ENCODE measurements at regions not wholly inside any gene's neighbourhood (a gene's known extent, or its start where the extent isn't known, plus 50 kb on each side); places are given as distances from the start of the nearest gene placed in this dataset.
"Not testable (repeated sequence)": the region's sequence is repeated elsewhere in the genome, so short reads cannot be mapped to it uniquely, and the experiment has no call there.

DNA sequence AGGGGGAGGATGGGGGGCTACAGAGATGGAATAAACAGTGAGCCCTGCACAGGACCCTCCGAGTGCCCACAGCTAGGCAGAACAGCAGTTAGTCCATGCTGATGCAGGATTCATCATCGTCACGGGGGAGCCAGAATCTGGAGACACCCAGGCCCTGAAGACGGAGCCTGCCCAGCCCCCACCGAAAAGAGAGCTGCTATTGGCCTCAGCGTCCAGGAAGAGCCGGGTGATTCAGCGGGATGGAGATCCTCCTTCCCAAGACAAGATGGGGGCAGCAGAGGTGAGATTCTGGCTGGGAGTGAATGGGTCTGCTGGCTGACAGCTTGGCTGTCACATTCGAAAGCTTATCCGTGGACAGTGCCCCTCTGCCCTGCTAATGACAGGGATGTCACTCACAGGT is 133.6 kb upstream of the CRHR1 start:
- no peak for DNase-seq

DNA sequence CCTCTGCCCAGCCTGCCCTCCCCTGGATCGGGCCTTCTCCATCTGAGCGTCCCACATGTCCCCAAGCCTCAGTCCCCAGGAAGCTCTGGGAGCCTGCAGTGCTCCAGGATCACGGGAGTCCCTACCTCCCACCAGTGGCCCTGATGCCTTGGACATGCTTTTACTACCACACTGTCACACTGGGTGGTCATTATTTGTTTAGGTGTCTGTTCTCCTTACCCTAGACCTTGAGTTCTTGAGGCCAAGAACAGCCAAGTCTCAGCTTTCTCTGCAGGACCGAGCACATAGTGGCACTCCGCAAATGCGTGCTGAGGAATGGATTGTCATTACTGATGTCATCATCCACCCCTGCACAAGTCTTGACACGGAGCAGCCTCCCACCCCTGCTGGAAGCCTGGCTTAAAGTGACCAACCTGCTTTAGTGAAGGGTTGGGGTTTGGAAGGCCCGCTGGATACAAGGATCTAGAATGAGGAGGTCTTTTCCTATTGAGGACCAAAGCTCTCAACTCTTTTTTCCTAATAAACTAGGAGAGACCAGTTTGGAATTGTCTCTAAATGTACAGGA is 132.9 kb upstream of the CRHR1 start:
- no peak for DNase-seq

DNA sequence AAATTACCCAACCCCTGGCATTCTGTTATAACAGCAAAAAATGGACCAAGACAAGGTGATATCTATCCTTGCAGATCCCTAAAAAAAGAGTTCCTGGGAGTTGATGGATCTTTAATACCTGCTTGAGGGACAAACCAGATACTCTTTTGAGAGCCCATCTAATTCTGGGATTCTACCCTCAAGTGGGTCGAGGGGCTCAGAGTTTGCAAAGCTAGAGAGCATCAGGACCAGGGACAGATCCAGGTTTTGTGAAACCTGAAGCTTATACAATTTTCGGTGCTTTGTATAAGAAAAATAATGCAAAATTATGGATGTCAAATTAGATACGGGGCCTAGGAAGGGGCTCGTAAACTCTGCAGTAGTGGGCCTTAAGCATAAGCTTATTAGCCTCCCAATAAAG is 130.5 kb upstream of the CRHR1 start:
- no peak for DNase-seq

DNA sequence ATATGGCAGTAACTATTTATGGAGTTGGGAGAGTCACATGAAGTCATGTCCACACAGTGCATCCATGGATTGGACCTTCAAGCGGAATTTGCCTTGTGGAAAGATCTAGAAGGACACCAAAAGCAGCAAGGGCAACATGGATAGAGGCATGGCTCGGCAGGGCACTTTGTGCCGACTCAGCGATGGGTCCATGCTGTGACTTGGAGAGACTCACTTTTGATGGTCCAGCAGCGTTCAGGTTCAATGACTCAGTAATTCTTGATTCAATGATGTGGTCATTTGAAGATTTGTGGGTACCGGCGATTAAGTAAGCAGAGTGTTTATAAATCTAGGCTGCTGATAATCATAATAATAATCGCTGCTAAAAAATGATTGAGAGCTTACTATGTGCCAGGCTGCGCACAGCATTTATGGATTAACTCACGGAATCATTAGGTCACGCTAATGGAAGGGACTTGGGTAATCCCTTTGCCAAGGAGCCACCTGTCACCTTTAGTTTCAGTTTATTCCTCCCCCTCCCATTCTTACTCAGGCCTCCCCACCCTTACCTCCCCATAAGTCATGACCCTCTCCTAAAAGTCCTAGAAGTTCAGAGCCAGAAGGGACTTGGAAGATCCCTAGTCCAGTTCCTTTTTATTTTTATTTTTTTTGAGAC is 127.5 kb upstream of the CRHR1 start:
- DNase-seq: no peak

DNA sequence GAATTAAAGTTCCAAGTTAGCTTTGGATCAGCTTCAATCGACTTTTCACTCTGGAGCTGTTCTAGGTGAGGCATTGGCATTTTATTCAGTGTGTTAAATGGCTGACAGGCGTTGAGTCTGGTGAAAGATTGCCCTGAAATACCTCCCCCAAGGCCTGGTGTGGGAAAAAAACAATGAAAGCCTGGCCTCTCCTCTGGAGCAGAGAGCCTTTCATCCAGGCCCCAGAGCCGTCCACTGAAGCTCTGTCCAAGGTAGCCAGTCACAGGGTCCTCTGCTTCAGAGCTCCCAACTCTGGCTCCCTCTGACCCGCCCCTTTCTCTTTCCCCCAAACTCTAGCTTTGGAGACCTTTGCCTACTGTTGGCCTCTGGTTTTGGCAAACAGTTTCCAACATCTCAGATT is 123.6 kb upstream of the CRHR1 start:
- DNase-seq: no peak

DNA sequence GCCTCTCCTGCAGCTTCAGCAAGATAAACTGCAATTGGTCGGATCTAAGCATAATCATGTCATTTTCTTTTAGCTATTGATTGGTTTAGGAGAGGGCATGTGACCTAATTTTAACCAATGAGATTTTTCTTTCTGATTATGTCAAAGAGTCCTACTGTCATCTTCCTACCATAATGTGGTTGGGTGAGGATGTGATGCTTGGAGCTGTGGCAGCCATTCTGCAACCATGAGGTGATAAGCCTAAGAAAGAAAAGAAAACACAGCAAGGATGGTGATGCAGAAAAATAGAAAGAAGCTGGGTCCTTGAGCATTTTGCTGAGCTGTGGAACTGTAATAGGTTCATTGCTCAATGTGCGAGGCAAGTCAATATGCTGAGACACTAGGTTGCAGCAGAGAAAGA is 121.7 kb upstream of the CRHR1 start:
- DNase-seq: no peak

DNA sequence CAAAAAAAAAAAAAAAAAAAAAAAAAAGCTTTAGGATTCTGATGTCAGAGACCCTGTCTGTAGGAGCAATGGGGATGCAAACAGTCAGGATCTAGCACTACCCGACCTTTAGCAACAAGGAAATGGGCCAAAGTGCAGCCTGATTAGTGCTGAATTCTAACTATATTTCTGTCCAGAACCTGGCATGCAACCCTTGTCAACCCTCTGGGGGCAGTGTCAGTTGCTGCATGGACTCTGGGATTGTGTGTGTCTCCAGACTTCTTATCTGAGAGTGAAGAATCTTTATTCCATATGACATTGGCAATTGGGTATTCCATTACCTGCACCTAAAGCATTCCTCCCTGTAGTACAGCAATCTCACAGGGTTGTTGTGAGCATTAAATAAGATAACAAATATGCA is 120.3 kb upstream of the CRHR1 start:
- no peak for DNase-seq

DNA sequence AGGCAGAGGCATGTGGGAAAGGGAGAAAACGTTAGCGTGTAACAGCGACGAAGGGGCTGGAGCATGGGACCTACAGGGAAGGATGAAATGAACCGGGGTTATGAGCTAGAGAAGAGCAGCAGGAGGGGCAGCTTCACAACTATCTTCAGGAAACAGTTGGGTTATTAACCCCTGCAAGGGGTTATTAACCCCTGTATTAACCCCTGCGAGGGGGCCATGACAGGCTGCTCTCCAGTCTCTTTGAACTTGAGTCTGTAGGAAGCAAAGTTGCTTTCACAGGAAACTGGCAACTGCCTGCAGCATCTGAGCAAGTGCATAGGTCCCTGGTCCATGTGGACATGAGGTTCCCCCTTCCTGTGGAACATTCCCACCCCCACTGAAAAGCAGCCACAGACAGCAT is 119.2 kb upstream of the CRHR1 start:
- DNase-seq: no peak

DNA sequence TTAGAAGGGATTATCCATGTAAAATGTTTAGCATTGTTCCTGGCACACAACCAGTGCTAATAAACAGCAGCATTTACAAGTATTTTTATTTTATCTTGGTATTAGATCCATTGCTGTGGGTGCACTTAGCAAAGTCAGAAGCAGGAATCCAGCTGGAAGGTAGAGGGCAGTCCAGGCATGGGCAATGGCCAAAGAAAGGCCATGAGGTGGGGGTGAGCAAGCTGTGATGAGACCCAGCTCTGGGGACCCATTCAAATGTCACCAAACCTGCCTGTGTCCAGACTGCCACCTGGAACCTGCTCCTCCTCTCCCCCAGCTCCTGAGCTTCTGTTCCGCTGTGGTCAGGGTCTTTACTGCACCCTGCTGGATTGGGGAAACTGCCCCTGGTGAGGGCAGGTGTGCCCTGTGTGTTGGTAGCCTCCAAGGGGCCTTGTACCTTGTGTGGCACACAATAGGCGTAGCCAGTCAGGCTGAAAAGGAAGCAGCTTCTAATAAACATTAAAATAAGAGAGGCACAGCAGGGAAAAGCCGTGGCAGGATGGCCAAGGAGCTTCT is 118.0 kb upstream of the CRHR1 start:
- no peak for DNase-seq

DNA sequence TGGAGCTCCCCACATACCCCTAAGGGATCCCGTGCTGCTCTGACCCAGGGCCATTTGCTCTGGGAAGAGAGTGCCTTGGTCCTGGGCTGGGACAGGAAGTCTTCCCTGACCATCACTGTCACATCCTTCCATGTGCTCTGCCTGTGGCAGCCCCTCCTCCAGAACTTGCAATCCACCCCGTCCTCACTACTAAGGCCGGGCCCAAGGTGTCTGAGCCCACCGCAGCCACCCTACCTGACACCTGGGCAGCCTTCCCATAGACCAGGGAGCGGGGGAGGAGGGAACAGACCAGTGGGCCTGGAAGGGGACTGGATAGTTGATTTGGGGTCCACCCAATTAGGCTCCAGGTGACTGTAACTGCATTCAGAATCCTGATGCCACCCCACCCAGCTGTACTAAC is 117.5 kb upstream of the CRHR1 start:
- no peak for DNase-seq

DNA sequence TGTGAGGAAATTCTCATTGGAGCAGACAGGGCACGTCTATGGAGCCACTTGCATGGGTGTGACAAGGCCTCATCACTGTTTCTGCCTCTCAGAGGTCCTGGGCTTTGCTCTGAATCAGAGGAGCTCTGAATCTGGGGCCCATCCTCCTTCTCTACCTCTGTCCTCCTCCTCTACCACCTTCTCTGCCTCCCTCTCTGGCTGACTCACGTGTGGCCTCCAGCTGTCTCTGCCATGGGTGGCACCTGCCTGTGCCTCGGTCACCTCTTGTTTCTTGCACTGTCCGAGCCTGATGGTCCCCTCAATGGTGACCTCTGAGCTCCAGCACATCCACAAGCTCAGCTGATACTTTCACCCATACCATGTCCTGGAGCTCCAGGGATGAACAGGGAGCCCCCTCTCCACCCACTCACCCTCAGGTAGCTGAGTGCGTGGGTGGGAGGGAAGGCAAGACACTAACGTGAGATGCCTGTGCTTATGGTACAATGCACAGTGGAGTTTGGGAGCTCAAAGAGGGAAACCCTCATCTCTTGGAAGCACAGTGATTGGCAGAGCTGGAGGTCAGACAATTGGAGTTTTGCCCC is 116.4 kb upstream of the CRHR1 start:
- DNase-seq: no peak

DNA sequence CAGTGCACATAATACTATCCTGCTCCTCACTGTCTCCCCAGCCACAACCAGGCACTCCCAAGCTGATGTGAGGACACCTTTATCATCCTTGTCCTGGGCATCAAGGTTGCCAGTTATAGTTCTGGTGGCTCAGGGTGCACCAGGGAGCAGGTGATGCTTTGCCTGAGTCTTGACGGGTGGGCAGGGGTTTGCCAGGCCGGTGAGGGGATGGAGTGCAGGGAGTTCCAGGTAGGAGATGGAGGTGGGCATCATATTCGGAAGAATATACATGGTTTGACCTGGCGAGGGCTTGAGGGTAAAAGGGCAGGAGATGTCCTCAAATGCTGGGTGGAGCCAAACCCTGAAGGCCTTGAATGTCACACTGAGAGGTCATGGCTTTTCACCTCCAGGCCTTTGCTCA is 115.8 kb upstream of the CRHR1 start:
- DNase-seq: no peak

DNA sequence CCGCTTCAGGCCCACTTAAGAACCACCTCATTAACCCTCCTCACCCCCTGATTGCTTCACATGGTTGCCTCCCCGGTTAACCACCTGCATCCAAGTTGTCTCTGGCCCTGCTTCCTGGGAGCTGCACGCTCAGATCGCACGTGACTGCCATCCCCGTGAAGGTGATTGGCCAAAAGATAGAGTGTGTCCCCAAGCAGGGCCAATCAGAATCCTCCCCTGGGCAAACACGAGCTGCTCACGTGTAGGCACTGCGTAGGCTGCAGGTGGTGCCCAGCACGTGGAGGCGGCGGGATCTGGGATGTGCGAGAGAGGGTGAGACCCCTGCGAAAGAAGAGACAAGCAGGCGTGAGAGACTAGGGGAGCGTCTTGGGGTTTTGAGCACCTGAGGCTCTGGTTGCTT is 111.8 kb upstream of the CRHR1 start:
- DNase-seq: no peak

DNA sequence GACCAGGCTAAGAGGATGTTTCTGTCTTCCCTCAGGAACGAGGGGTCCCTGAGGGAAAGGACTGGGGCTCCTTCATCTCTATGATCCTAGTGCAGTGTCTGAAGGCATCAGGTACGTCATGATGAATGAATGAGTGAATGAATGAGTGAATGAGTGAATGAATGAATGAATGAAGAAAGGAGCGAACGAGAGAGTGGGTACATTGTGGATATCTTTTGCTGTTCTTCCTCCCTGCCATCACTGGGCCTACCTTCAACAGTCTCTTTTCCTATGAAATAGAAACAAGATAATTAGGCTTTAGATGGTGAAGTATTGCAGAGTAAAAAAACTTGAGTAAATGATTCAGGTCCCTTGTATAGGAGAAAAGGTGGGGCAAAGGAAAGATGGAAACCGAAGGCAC is 111.3 kb upstream of the CRHR1 start:
- no peak for DNase-seq

DNA sequence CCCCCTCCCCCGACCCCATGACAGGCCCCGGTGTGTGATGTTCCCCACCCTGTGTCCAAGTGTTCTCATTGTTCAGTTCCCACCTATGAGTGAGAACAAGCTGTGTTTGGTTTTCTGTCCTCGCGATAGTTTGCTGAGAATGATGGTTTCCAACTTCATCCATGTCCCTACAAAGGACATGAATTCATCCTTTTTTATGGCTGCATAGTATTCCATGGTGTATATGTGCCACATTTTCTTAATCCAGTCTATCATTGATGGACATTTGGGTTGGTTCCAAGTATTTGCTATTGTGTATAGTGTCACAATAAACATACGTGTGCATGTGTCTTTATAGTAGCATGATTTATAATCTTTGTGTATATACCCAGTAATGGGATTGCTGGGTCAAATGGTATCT is 110.4 kb upstream of the CRHR1 start:
- DNase-seq: not testable (repeated sequence)

DNA sequence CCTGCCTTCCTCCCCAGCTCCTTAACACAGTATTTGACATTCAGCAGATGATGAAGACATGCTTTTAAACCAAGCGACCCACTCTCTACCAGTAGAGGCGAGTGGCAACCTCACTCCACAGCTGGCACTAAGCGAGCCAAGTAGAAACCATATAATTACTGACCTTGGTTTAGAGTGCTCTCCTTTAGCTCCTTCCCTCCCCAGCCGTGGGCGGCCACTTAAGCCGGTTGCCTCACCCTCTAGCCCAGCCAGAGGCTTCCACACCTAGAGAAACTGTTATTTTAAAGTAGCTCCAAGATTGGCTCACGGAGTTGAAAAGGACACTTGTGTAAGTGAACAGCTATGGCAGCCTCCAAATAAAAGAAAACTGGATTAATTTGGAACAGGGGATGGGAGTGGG is 109.1 kb upstream of the CRHR1 start:
- no peak for DNase-seq

DNA sequence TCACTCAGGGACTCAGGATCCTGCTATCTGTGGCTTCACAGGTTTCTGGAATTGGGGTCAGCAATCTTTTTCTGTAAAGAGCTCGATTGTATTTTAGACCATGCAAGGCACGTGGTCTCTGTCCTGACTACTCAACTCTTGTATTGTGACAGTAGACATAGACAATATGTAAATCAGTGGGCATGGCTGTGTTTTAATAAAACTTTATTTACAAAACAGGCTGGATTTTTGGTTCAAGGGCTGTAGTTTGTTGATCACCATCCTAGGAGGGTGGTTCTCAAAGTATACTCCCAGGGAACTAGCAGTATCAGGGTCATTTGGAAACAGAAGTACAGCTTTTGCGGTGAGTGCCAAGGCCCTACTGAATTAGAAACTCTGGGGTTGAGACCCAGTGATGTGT is 108.2 kb upstream of the CRHR1 start:
- DNase-seq: no peak

DNA sequence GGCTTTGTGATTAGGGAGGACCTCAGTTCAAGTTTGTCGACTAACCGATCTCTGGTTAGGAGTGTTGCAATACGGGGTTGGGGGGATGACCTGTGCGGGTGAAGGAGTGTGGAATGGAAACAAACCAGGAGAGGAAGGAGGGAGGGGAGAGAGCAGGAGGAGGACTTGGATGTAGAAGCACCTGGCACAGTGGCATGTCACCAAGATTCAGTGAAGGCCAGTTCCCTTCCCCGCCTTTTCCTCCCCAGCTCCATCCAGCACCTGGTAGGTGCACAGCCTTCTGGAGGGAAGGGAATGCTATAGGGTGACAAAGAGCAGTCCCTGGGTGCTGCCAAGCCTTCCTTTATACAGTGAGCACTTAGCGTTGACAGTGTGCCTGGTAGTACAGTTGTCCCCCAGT is 107.4 kb upstream of the CRHR1 start:
- no peak for DNase-seq

DNA sequence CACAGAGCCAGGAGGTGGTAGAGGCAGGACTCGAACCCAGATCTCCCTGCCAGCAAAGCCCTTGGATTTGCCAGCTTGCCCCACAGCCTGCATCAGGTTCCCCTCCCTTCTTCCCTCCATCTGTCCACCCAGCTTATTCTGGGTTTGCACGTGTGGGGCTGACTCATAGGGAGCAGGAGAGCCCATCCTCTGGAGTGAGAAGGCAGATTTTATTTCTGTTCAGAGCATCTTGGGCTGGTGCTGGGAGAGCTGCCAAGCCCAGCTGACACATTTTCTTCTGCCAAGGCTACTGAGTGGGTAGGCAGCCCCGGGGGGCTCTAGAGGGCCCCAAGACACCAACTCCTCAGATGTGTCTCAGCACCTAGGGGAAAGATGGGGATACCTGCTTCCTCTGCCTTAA is 106.3 kb upstream of the CRHR1 start:
- no peak for DNase-seq

DNA sequence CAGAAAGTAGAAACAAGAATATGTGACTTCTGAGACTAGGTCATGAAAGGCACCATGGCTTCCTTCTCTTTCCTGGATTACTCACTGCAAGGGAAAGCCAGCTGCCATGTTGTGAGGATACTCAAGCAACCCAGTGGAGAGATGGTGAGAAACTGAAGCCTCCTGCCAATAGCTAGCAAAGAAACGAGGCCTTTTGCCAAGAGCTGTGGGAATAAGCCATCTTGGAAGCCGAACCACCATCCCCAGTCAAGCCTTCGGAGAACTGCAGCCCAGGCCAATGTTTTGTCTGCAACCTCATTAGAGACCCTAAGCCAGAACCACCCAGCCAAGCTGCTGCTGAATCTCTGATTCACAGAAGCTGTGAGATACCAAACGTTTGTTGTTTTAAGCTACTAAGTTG is 104.7 kb upstream of the CRHR1 start:
- DNase-seq: no peak

DNA sequence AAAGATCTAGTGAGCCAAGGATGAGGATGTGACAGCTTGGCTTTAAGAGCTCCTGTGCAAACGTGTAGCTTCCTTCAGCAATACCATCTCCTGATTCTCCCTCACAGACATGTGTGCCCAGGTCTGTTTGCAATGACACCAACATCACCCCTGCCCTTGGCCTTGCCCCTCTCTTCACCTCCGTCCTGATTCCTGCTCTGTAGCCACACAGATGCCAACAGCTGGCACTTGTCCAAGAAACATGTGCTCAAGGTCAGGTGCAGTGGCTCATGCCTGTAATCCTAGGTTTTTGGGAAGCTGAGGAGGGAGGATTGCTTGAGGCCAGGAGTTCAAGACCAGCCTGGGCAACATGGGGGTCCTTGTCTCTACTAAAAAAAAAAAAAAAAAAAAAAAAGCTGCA is 103.8 kb upstream of the CRHR1 start:
- no peak for DNase-seq

DNA sequence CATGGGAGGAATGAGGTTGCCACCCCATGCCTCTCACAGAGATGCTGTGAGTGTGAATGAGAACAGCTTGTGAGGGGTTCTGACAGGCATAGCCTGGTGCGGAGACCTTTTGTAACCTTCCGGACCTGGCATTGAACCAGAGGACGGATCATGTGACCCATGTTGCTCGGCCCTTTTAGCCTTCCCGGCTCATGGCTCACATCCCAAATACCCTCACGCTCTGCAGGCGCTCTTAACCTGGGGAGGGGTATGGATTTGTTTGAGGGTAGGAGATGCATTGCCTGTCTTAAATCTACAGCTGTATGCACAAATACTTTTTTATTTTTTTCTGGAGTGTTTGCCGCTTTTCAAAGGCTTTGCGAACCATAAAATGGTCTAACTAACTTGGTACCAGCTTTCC is 102.4 kb upstream of the CRHR1 start:
- no peak for DNase-seq

DNA sequence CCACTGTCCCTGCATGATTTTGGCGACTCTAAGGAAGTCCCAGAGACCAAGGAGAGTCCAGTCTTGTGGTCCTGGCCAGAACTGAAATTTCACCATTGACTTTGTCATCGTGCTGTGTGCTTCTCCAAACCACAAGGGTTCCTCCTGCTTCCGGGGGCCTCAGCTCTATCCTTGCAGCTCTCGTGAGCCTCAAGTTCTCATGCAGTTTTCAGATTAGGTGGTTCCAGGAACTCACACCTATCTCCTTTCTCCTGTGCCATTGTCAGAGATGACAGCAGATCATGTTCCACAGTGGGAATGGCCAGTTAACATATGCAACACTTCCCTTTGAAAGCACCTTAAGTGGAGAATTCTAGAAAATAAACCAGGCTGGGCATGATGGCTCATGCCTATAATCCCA is 97.9 kb upstream of the CRHR1 start:
- DNase-seq: no peak

DNA sequence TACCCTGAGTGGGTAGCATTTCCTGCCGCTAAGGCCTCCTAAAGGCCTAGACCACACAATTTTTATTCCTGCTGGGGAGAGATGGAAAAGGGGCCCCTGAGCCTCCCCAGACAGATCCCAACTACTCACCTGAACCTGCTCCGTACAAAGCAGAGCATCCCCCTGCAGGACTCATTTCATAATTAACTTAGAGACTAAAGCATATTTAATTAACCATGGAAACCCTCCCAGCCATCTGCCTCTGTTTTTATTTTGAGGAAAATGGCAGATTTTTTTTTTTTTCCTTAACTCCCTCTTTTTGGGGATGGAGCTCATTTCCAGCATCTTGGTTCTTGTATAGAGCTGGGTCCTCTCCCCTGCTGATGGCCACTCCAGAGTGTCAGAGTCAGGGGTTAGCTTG is 96.5 kb upstream of the CRHR1 start:
- DNase-seq: no peak

DNA sequence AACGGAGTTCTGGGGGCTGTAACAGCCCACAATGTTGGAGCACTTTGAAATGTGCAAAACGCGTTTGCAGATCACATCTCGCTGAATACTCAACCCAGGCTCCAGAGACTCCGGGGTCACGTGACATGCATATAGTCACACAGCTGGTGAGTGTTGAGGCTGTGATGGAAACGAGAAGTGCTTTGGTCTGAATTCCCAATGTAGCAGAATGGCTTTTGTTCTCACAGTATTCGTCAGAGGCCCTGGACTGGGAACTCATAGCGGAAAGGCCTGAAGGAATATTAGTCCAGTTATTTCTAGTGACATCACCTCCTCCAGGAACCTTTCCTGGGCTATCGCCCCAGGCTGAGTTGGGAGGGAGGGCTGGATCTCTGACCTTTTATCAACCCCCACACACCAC is 95.8 kb upstream of the CRHR1 start:
- no peak for DNase-seq
